HCT116 (cell line): ENCODE measurements at regions not wholly inside any gene's neighbourhood (a gene's known extent, or its start where the extent isn't known, plus 50 kb on each side); places are given as distances from the start of the nearest gene placed in this dataset.

Experiments used
- ATAC-seq: fragments of 200-7000 bp; cut with Tn5 transposase; 2 replicates; pipeline ENCODE4 v1.9.1; 2020; ENCODE audit warnings: mild to moderate bottlenecking, moderate library complexity
- BruUV-seq: library from RNA; stranded (reverse); fragments of 400-500 nt; replicated peaks from 2 replicates; lab custom pipeline; 2021; lab: Mats Ljungman, UMichigan
- CTCF ChIA-PET: fragments of 300-600 bp; sonication (Branson Sonifier 250); formaldehyde crosslinking; loops from one replicate; lab custom pipeline; 2021; ENCODE audit warnings: antibody characterized with exemption; lab: Charles Lee
- POLR2A ChIA-PET: fragments of 300-600, 350-600 bp; sonication (Branson Sonifier 250); formaldehyde crosslinking; loops from one replicate; lab custom pipeline; 2021; ENCODE audit warnings: antibody characterized with exemption; lab: Charles Lee
- RAD21 ChIA-PET, 2 experiments: fragments of 300-600 bp; sonication (Branson Sonifier 250); formaldehyde crosslinking; loops; one replicate each; lab custom pipeline; 2023; ENCODE audit warnings: low total read pairs in 2 of 2; ENCODE audit not compliant: uncharacterized antibody in 2 of 2, unreplicated experiment in 2 of 2, low non-redundant PET in 1 of 2; lab: Charles Lee
- DNase-seq: peaks from one replicate; pipeline ENCODE4 v3.0.0-alpha.2; 2010; ENCODE audit warnings: low read depth, low spot score
- H2AFZ ChIP-seq: fragments of 200-600 bp; shearing (Covaris generic), sonication (generic); 2 replicates; pipeline ENCODE4 v1.6.1; 2017; ENCODE audit warnings: low read depth, mixed run types, mixed read lengths, antibody characterized with exemption, low read length; ENCODE audit not compliant: poor library complexity, severe bottlenecking
- H3K27ac ChIP-seq: 2 replicates; pipeline ENCODE4 v1.5.1; 2012; ENCODE audit warnings: low read depth, low read length
- H3K27me3 ChIP-seq: fragments of 200-600 bp; sonication (generic); 2 replicates; pipeline ENCODE4 v1.6.1; 2016; ENCODE audit warnings: mixed run types, low read length, mixed read lengths; ENCODE audit not compliant: insufficient read depth
- H3K36me3 ChIP-seq, 2 experiments: fragments of 200-500 bp in 1 of 2; fragments of 200-600 bp in 1 of 2; sonication (Bioruptor generic) in 1 of 2; sonication (generic) in 1 of 2; 2 replicates each; pipeline versions ENCODE4 v1.5.1 to v1.6.1; 2014 to 2016; ENCODE audit warnings: low read length in 2 of 2, inconsistent platforms in 1 of 2, mixed read lengths in 1 of 2, mixed run types in 1 of 2; ENCODE audit not compliant: insufficient read depth in 2 of 2, control insufficient read depth in 1 of 2
- H3K4me1 ChIP-seq, 2 experiments: fragments of 200-600 bp in 1 of 2; sonication (generic) in 1 of 2; 2 replicates each; pipeline versions ENCODE4 v1.5.1 to v1.6.1; 2012 to 2017; ENCODE audit warnings: low read length in 2 of 2, inconsistent platforms in 1 of 2, mild to moderate bottlenecking in 1 of 2, mixed read lengths in 1 of 2, mixed run types in 1 of 2, moderate library complexity in 1 of 2; ENCODE audit not compliant: insufficient read depth in 2 of 2, control insufficient read depth in 1 of 2
- H3K4me2 ChIP-seq: fragments of 200-600 bp; sonication (generic); 2 replicates; pipeline ENCODE4 v1.6.1; 2017; ENCODE audit warnings: mixed run types, low read length, mixed read lengths
- H3K4me3 ChIP-seq, 2 experiments: fragments of 200-600 bp in 1 of 2; sonication (generic) in 1 of 2; replicated peaks in 1 of 2; 2 replicates each; pipeline ENCODE4 v1.5.1; 2011 to 2016; ENCODE audit warnings: low read length in 2 of 2, control low read depth in 1 of 2, low read depth in 1 of 2, mild to moderate bottlenecking in 1 of 2, mixed read lengths in 1 of 2, mixed run types in 1 of 2
- H3K79me2 ChIP-seq: fragments of 200-600 bp; sonication (generic); 2 replicates; pipeline ENCODE4 v1.6.1; 2017; ENCODE audit warnings: mild to moderate bottlenecking, mixed run types, low read length, moderate library complexity, mixed read lengths; ENCODE audit not compliant: insufficient read depth
- H3K9ac ChIP-seq: fragments of 200-600 bp; sonication (generic); 2 replicates; pipeline ENCODE4 v1.6.1; 2016; ENCODE audit warnings: low read length, mixed read lengths
- H3K9me2 ChIP-seq: fragments of 200-600 bp; sonication (generic), shearing (Covaris generic); 2 replicates; pipeline ENCODE4 v1.6.1; 2017; ENCODE audit warnings: mixed run types, mild to moderate bottlenecking, moderate library complexity; ENCODE audit not compliant: insufficient read depth
- H3K9me3 ChIP-seq, 2 experiments: fragments of 200-500 bp in 1 of 2; fragments of 200-600 bp in 1 of 2; sonication (Bioruptor generic) in 1 of 2; sonication (generic) in 1 of 2; 2 replicates each; pipeline ENCODE4 v1.6.1; 2014 to 2017; ENCODE audit warnings: low read length in 2 of 2, mixed read lengths in 2 of 2, inconsistent platforms in 1 of 2, low read depth in 1 of 2, mild to moderate bottlenecking in 1 of 2, mixed run types in 1 of 2, moderate library complexity in 1 of 2; ENCODE audit not compliant: control insufficient read depth in 1 of 2, insufficient read depth in 1 of 2
- H4K20me1 ChIP-seq: fragments of 200-600 bp; sonication (generic), shearing (Covaris generic); 2 replicates; pipeline ENCODE4 v1.6.1; 2017; ENCODE audit warnings: mixed run types, mild to moderate bottlenecking, moderate library complexity; ENCODE audit not compliant: insufficient read depth
- ATF3 ChIP-seq: IDR thresholded peaks from 2 replicates; pipeline ENCODE4 v1.6.1; 2012
- CEBPB ChIP-seq: IDR thresholded peaks from 2 replicates; pipeline ENCODE4 v1.6.1; 2012; ENCODE audit warnings: low read depth
- EGR1 ChIP-seq: IDR thresholded peaks from 2 replicates; pipeline ENCODE4 v1.6.1; 2012; ENCODE audit warnings: low read depth
- ELF1 ChIP-seq: IDR thresholded peaks from 2 replicates; pipeline ENCODE4 v1.6.1; 2012; ENCODE audit warnings: low read depth, borderline replicate concordance
- EZH2 ChIP-seq: fragments of 200-600 bp; sonication (generic); IDR thresholded peaks from 2 replicates; pipeline ENCODE4 v1.6.1; 2017; ENCODE audit warnings: antibody characterized with exemption, mixed run types
- EZH2phosphoT487 ChIP-seq: fragments of 200-600 bp; IDR thresholded peaks from 2 replicates; pipeline ENCODE4 v1.6.1; 2018; ENCODE audit warnings: antibody characterized with exemption, borderline replicate concordance
- FOSL1 ChIP-seq: IDR thresholded peaks from 2 replicates; pipeline ENCODE4 v1.6.1; 2012; ENCODE audit warnings: low read depth
- JUND ChIP-seq: IDR thresholded peaks from 2 replicates; pipeline ENCODE4 v1.6.1; 2012
- MAX ChIP-seq: IDR thresholded peaks from 2 replicates; pipeline ENCODE4 v1.6.1; 2012
- POLR2A ChIP-seq: IDR thresholded peaks from 2 replicates; pipeline ENCODE4 v1.7.0; 2011; ENCODE audit warnings: borderline replicate concordance; ENCODE audit not compliant: insufficient read depth, insufficient read length; ENCODE audit errors: extremely low read depth
- POLR2AphosphoS5 ChIP-seq: IDR thresholded peaks from 2 replicates; pipeline ENCODE4 v1.6.1; 2011; ENCODE audit warnings: mild to moderate bottlenecking, low read depth, low read length, moderate library complexity
- RAD21 ChIP-seq: IDR thresholded peaks from 2 replicates; pipeline ENCODE4 v1.6.1; 2012; ENCODE audit warnings: low read depth, mild to moderate bottlenecking
- REST ChIP-seq: IDR thresholded peaks from 2 replicates; pipeline ENCODE4 v1.6.1; 2012; ENCODE audit warnings: low read depth
- SIN3A ChIP-seq: IDR thresholded peaks from 2 replicates; pipeline ENCODE4 v1.6.1; 2012; ENCODE audit warnings: low read depth
- SRF ChIP-seq: IDR thresholded peaks from 2 replicates; pipeline ENCODE4 v1.6.1; 2012; ENCODE audit warnings: low read depth
- TCF7L2 ChIP-seq: IDR thresholded peaks from 2 replicates; pipeline ENCODE4 v1.7.0; 2011; ENCODE audit warnings: borderline replicate concordance, inconsistent platforms; ENCODE audit not compliant: insufficient read depth, insufficient read length; ENCODE audit errors: extremely low read depth
- ZFX ChIP-seq: fragments of 450-650 bp; IDR thresholded peaks from 2 replicates; pipeline ENCODE4 v1.6.1; 2017
- intact Hi-C: fragments of 100-400 bp; cut with micrococcal nuclease; formaldehyde crosslinking; loops from 2 replicates; pipeline ENCODE4 v1.10.0; 2022

- no peak for TF ChIP-seq CEBPB
- no peak for TF ChIP-seq EZH2phosphoT487
- TF ChIP-seq RAD21, result no peak
- TF ChIP-seq ATF3, result no peak
- TF ChIP-seq ZFX, result no peak
- no peak for TF ChIP-seq REST
- no peak for TF ChIP-seq FOSL1
- TF ChIP-seq ELF1, result no peak
- no peak for TF ChIP-seq JUND
- no peak for TF ChIP-seq POLR2AphosphoS5
- TF ChIP-seq TCF7L2, result no peak
- no peak for TF ChIP-seq EZH2
- no peak for TF ChIP-seq POLR2A
- TF ChIP-seq SIN3A, result no peak
- no peak for TF ChIP-seq MAX
- TF ChIP-seq EGR1, result no peak
- TF ChIP-seq SRF, result no peak
- Histone ChIP-seq H3K9ac (no peak overlapping the region), H3K4me1 (no peaks in the 10 kb centered on the region), H3K9me3 (no peaks in the 10 kb centered on the region), H3K36me3 (no peaks in the 10 kb centered on the region), H2AFZ (no peak overlapping the region), H3K79me2 (no peaks in the 10 kb centered on the region), H3K4me2 (no peak overlapping the region), H3K27me3 (no peaks in the 10 kb centered on the region), H3K4me3 (no peak overlapping the region), H4K20me1 (no peaks in the 10 kb centered on the region), H3K27ac (no peak overlapping the region), H3K9me2 (no peaks in the 10 kb centered on the region)
- ChIA-PET CTCF (no interaction called here), RAD21 (no interaction called here), POLR2A (no interaction called here)
- intact Hi-C loops, result no loop called here
- ATAC-seq, result no peak
- no TSS peak for BruUV-seq
- no peak for DNase-seq
These were observed 172.4 kb downstream of the SP3 start for GRCh38 chr2:173792741-173793140.
